Spleen (tissue), 11 donors: ENCODE measurements at regions not wholly inside any gene's neighbourhood (a gene's known extent, or its start where the extent isn't known, plus 50 kb on each side); places are given as distances from the start of the nearest gene placed in this dataset.

ENCODE experiments used
- DNase-seq: peaks from one replicate; pipeline ENCODE4 v3.0.0-alpha.2; 2020
- H3K27ac ChIP-seq, 8 donors: fragments of 200-600 bp; sonication (generic) in 7 of 8; 1 replicate in 4 of 8; 2 replicates in 4 of 8; pipeline versions ENCODE4 v1.5.0 to v1.8.0; 2016 to 2021; ENCODE audit warnings: inconsistent platforms in 4 of 8, mild to moderate bottlenecking in 4 of 8, moderate library complexity in 1 of 8
- H3K27me3 ChIP-seq, 7 donors: fragments of 200-600 bp; sonication (generic) in 6 of 7; replicated peaks in 1 of 7; 1 replicate in 4 of 7; 2 replicates in 3 of 7; pipeline versions ENCODE4 v1.5.0 to v1.8.0; 2016 to 2021; ENCODE audit warnings: inconsistent platforms in 3 of 7, mild to moderate bottlenecking in 1 of 7
- H3K36me3 ChIP-seq, 6 donors: fragments of 200-600 bp; sonication (generic) in 5 of 6; 1 replicate in 4 of 6; 2 replicates in 2 of 6; pipeline versions ENCODE4 v1.5.0 to v1.8.0; 2016 to 2021; ENCODE audit warnings: inconsistent platforms in 2 of 6
- H3K4me1 ChIP-seq, 6 donors: fragments of 200-600 bp; sonication (generic) in 5 of 6; 1 replicate in 3 of 6; 2 replicates in 3 of 6; pipeline versions ENCODE4 v1.5.0 to v1.8.0; 2016 to 2021; ENCODE audit warnings: inconsistent platforms in 3 of 6
- H3K4me3 ChIP-seq, 8 donors: fragments of 200-600 bp; sonication (generic) in 7 of 8; 1 replicate in 4 of 8; 2 replicates in 4 of 8; pipeline versions ENCODE4 v1.5.0 to v1.8.0; 2016 to 2021; ENCODE audit warnings: inconsistent platforms in 4 of 8, mild to moderate bottlenecking in 4 of 8, moderate library complexity in 2 of 8
- H3K9me3 ChIP-seq, 8 donors: fragments of 200-600 bp; sonication (generic) in 7 of 8; 1 replicate in 4 of 8; 2 replicates in 4 of 8; pipeline versions ENCODE4 v1.5.0 to v1.8.0; 2016 to 2021; ENCODE audit warnings: inconsistent platforms in 4 of 8
- POLR2A ChIP-seq, 3 donors: fragments of 450-650 bp; IDR thresholded peaks; one replicate each; pipeline ENCODE4 v1.5.1; 2017; ENCODE audit warnings: antibody characterized with exemption in 3 of 3, mild to moderate bottlenecking in 1 of 3
- POLR2AphosphoS5 ChIP-seq, 3 donors: sonication (generic); formaldehyde crosslinking; IDR thresholded peaks; one replicate each; pipeline ENCODE4 v1.5.1; 2017; ENCODE audit warnings: antibody characterized with exemption in 3 of 3
- WGBS, 5 donors: extraction: QIAGEN DNeasy Blood & Tissue Kit in 3 of 5; methylation state at CpG; one replicate each; pipeline versions ENCODE4 v1.1.5 to v1.1.7; 2013 to 2018; 5-methylcytosine and 5-hydroxymethylcytosine counted together
- intact Hi-C: fragments of 100-400 bp; cut with DNase I; formaldehyde crosslinking; loops from one replicate; pipeline ENCODE4 v1.15.0; 2023; ENCODE audit warnings: low total_unique reads
- TF ChIP-seq, protein P1 (sequence below), 11 experiments: fragments of 200-600 bp in 7 of 11; fragments of 450-650 bp in 4 of 11; sonication (generic) in 4 of 11; IDR thresholded peaks in 8 of 11; conservative IDR thresholded peaks in 3 of 11; 1 replicate in 7 of 11; 2 replicates in 4 of 11; pipeline versions ENCODE4 v1.4.0 to v1.8.0; 2016 to 2021; ENCODE audit warnings: antibody characterized with exemption in 11 of 11, inconsistent platforms in 4 of 11, mild to moderate bottlenecking in 1 of 11
- donor health status: healthy with polysubstance abuse.
- donor health status: DM: no; HTN: no; CAD: no; lungs with moderate emphysema.
- donor health status: DM: no; HTN: no; CAD: no.
- donor health status: Bipolar disorder and iron deficiency.
- donor health status: healthy.
- donor health status: DM: no; HTN: no; CAD: no.
- donor health status: DM: yes; HTN: yes; CAD: no.

DNA sequence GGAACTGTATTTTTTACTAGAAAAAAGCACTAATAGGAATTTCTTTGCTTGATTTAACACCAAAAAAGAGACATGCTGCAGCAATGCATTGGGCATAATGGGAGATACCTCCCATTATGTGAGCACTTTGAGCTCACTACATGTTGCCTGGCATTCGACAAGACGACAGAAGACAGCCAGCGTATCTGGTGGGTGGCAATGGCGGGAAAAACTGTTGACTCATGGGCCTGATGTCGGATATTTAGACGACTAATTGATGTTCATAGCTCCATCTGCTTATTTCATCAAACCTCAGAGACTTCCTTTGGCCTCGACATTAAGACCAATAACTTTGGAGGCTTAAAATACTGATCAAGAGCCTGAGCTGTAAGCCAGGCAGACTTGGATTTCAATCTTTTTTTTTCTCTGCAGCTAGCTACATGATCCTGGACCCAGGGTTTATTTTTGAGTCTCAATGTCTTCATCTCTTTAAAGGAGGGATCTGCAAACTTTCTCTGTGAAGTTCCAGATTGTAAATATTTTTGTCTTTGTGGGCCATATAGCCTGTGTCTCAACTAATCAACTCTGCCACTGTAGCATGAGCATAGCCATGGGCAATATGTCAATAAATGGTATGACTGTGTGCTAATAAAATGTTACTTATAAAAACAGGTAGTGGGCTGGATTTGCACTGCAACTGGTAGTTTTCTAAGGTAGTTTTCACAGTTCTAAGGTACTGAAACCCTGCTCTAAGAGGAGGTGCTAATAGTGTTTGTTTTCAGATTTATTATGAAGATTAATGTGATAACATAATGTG is 375.1 kb downstream of the METTL15 start:
- H3K27ac ChIP-seq, result no peak overlapping the region
- no peak for DNase-seq
- H3K4me1 ChIP-seq, result no peaks in the 10 kb centered on the region
- H3K9me3 ChIP-seq, result no peaks in the 10 kb centered on the region
- H3K36me3 ChIP-seq, result no peaks in the 10 kb centered on the region
- H3K4me3 ChIP-seq, result no peak overlapping the region
- intact Hi-C loops, result no loop called here
- TF ChIP-seq, protein P1, sequence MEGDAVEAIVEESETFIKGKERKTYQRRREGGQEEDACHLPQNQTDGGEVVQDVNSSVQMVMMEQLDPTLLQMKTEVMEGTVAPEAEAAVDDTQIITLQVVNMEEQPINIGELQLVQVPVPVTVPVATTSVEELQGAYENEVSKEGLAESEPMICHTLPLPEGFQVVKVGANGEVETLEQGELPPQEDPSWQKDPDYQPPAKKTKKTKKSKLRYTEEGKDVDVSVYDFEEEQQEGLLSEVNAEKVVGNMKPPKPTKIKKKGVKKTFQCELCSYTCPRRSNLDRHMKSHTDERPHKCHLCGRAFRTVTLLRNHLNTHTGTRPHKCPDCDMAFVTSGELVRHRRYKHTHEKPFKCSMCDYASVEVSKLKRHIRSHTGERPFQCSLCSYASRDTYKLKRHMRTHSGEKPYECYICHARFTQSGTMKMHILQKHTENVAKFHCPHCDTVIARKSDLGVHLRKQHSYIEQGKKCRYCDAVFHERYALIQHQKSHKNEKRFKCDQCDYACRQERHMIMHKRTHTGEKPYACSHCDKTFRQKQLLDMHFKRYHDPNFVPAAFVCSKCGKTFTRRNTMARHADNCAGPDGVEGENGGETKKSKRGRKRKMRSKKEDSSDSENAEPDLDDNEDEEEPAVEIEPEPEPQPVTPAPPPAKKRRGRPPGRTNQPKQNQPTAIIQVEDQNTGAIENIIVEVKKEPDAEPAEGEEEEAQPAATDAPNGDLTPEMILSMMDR (IDR thresholded peaks at IDR 0.05 in 8 of 11, conservative IDR thresholded peaks at IDR 0.05 in 3 of 11), result no peak
- no peaks in the 10 kb centered on the region for H3K27me3 ChIP-seq
- 81 to 91% (median 89%) methylated on average over 7 of the region's 7 CpGs for WGBS, 5 donors

DNA sequence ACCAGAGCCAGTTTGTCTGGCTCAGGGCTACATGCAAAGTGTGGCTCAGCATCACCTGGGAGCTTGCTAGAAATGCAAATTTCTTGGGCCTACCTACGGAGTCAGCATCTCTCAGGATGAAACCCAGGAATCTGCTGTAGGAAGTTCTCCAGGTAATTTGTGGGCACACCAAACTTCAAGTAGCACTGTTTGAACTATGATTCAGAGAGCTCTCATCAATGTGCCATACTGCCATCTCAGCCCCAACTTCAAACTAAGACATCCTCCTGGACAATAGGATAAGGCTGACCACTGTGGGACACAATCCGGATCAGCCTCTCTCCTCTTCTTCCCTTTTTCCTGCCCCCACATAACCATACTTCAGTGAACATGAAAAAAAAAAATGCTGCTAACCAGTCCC is 374.5 kb downstream of the METTL15 start:
- Histone ChIP-seq H3K27me3 (no peaks in the 10 kb centered on the region), H3K4me3 (no peak overlapping the region), H3K36me3 (no peaks in the 10 kb centered on the region), H3K4me1 (no peaks in the 10 kb centered on the region), H3K27ac (no peak overlapping the region), H3K9me3 (no peaks in the 10 kb centered on the region)
- DNase-seq, result no peak
- TF ChIP-seq POLR2AphosphoS5 (IDR thresholded peaks at IDR 0.05), result no peak
- TF ChIP-seq, protein P1 (IDR thresholded peaks at IDR 0.05 in 8 of 11, conservative IDR thresholded peaks at IDR 0.05 in 3 of 11), result no peak
- no peak for TF ChIP-seq POLR2A (IDR thresholded peaks at IDR 0.05)
- WGBS, 5 donors, result 75 to 87% (median 80%) methylated on average over 2 of the region's 2 CpGs
- intact Hi-C loops, result no loop called here

DNA sequence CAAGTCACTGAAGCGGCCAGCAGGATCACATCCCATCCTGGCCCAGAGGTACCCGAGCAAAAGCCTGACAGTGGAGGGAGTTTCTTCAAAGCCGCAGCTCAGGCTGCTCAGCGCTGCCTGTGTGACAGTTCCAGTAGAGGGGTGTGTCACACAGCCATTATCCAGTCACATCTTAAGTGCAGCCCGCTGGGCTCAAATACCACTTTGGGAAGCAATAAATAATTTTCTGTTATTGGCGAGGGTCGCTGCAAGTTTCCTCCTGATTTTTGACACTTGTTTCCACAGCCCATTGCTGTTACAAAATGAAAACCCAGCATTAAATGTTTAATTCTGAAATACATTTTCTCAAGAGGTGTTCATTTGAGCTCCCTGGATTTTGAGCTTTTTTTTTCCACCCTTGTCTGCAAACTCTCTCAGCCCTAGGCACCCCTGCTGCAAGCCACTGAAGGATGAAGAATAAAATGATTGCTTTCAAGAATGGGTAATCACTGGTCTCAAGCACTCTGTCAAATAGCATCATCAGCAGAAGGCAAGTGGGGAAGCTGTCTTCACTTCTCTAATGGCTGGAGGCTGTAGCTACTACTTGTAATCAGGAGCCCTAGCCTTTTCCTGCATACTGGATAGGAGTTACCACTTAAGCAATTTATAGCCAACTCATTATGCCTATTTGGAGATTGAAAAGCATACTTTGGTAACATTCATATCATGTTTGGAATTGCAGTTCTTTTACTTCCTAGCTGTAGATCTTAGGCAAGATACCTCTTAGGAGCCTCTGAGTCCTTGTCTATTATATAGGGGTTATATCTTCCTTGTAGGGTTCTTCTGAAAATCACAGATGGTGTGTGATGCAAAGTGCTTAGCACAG is 373.7 kb downstream of the METTL15 start:
- no peaks in the 10 kb centered on the region for H3K36me3 ChIP-seq
- no peak for TF ChIP-seq POLR2AphosphoS5 (IDR thresholded peaks at IDR 0.05)
- TF ChIP-seq, protein P1 (IDR thresholded peaks at IDR 0.05 in 8 of 11, conservative IDR thresholded peaks at IDR 0.05 in 3 of 11), result no peak
- TF ChIP-seq POLR2A (IDR thresholded peaks at IDR 0.05), result no peak
- DNase-seq, result no peak
- H3K27ac ChIP-seq, result no peak overlapping the region
- H3K9me3 ChIP-seq, result no peaks in the 10 kb centered on the region
- H3K27me3 ChIP-seq, result no peaks in the 10 kb centered on the region
- no peak overlapping the region for H3K4me3 ChIP-seq
- no peaks in the 10 kb centered on the region for H3K4me1 ChIP-seq
- intact Hi-C loops, result no loop called here
- WGBS, 5 donors, result 72 to 81% (median 74%) methylated on average over 7 of the region's 7 CpGs

DNA sequence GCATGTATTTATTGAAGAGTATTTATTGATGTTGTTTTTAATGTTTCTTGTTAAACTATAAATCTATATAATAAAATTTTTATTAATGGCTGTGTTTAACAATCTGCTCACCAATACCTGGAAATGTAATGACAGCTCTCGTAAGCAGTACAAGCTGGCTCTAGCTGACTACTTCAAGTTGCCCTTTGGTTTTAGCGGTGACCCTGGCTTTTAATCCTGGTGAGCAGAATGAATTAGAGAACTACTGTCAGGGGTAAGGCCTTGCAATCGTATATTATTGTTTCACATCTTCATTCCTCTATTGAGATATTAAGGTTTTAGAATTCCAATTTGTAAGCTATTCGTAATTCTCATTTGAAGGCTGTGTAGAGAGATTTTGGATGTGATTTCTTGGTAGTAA is 372.2 kb downstream of the METTL15 start:
- Histone ChIP-seq H3K9me3 (no peaks in the 10 kb centered on the region), H3K27ac (no peak overlapping the region), H3K4me3 (no peak overlapping the region), H3K4me1 (no peaks in the 10 kb centered on the region), H3K36me3 (no peaks in the 10 kb centered on the region), H3K27me3 (no peaks in the 10 kb centered on the region)
- TF ChIP-seq POLR2A (IDR thresholded peaks at IDR 0.05) (no peak), POLR2AphosphoS5 (IDR thresholded peaks at IDR 0.05) (no peak)
- TF ChIP-seq, protein P1 (IDR thresholded peaks at IDR 0.05 in 8 of 11, conservative IDR thresholded peaks at IDR 0.05 in 3 of 11), result no peak
- intact Hi-C loops, result no loop called here
- DNase-seq, result no peak
- WGBS, 5 donors, result 82 to 94% (median 92%) methylated on average over 4 of the region's 4 CpGs
